A549 (cell line): ENCODE measurements at regions not wholly inside any gene's neighbourhood (a gene's known extent, or its start where the extent isn't known, plus 50 kb on each side); places are given as distances from the start of the nearest gene placed in this dataset.

Experiments
- ATAC-seq, 2 experiments: fragments of 200-7000 bp in 1 of 2; fragments of >200 bp in 1 of 2; cut with Nextera tagmentation in 1 of 2; cut with Tn5 transposase in 1 of 2; 3 replicates each; pipeline versions ENCODE4 v1.8.0 to v1.9.1; 2018 to 2020; ENCODE audit warnings: mild to moderate bottlenecking in 1 of 2, moderate library complexity in 1 of 2
- CTCF ChIA-PET: fragments of 300-600 bp; sonication (Branson Sonifier 250); formaldehyde crosslinking; extraction: SDS; loops from one replicate; lab custom pipeline; 2021; ENCODE audit warnings: antibody characterized with exemption, inconsistent platforms; lab: Yijun Ruan, JAX
- POLR2A ChIA-PET: fragments of 350-600 bp; formaldehyde crosslinking; extraction: SDS; loops from one replicate; lab custom pipeline; 2021; ENCODE audit warnings: antibody characterized with exemption, inconsistent platforms; lab: Yijun Ruan, JAX
- DNase-seq, 2 experiments: peaks; one replicate each; pipeline versions ENCODE4 v3.0.0 to v3.0.0-alpha.2; 2011 to 2016; ENCODE audit warnings: low read depth in 1 of 2, low spot score in 1 of 2
- FAIRE-seq: peaks from 2 replicates; lab custom pipeline; 2011; peaks lifted over from hg19 to GRCh38; lab: Jason Lieb, UNC
- H3K27ac ChIP-seq, 2 experiments: fragments of >200 bp; sonication (Bioruptor Twin); formaldehyde crosslinking; 3 replicates each; pipeline ENCODE4 v1.5.1; 2016 to 2017
- H3K4me1 ChIP-seq: fragments of >200 bp; sonication (Bioruptor Twin); formaldehyde crosslinking; 3 replicates; pipeline ENCODE4 v1.6.1; 2016
- H3K4me2 ChIP-seq: fragments of >200 bp; sonication (Bioruptor Twin); formaldehyde crosslinking; 3 replicates; pipeline ENCODE4 v1.6.1; 2016
- H3K4me3 ChIP-seq: fragments of >200 bp; sonication (Bioruptor Twin); formaldehyde crosslinking; 3 replicates; pipeline ENCODE4 v1.5.1; 2016
- H3K9me3 ChIP-seq: fragments of >200 bp; sonication (Bioruptor Twin); formaldehyde crosslinking; 3 replicates; pipeline ENCODE4 v1.6.1; 2016
- BHLHE40 ChIP-seq: IDR thresholded peaks from 2 replicates; pipeline ENCODE4 v1.6.1; 2012; ENCODE audit warnings: low read depth, low read length, inconsistent platforms
- CBX2 ChIP-seq: fragments of 200-600 bp; sonication (generic); IDR thresholded peaks from 2 replicates; pipeline ENCODE4 v1.6.1; 2016; ENCODE audit warnings: low read depth, mild to moderate bottlenecking, borderline replicate concordance
- CBX8 ChIP-seq: fragments of 200-600 bp; sonication (generic); IDR thresholded peaks from 2 replicates; pipeline ENCODE4 v1.6.1; 2016
- CEBPB ChIP-seq, 2 experiments: fragments of >200 bp in 1 of 2; sonication (Bioruptor Twin) in 1 of 2; formaldehyde crosslinking in 1 of 2; IDR thresholded peaks; 2 replicates each; pipeline ENCODE4 v1.6.1; 2012 to 2016
- EP300 ChIP-seq, 2 experiments: fragments of >200 bp; sonication (Bioruptor Twin); formaldehyde crosslinking; IDR thresholded peaks; 2 replicates in 1 of 2; 3 replicates in 1 of 2; pipeline ENCODE4 v1.6.1; 2016 to 2017
- FOSL2 ChIP-seq, 2 experiments: fragments of 450-650 bp in 1 of 2; fragments of >200 bp in 1 of 2; sonication (Bioruptor Twin) in 1 of 2; formaldehyde crosslinking; IDR thresholded peaks; 2 replicates each; pipeline versions ENCODE4 v1.5.0 to v1.6.1; 2016 to 2020; ENCODE audit warnings: mild to moderate bottlenecking in 1 of 2, moderate library complexity in 1 of 2
- HDAC2 ChIP-seq: fragments of 200-600 bp; sonication (generic); IDR thresholded peaks from 2 replicates; pipeline ENCODE4 v1.6.1; 2016
- HEYL ChIP-seq: fragments of 250-450 bp; sonication (Bioruptor Pico); IDR thresholded peaks from 2 replicates; pipeline ENCODE4 v1.8.0; 2021; ENCODE audit warnings: mild to moderate bottlenecking, moderate library complexity
- HOXA7 ChIP-seq: fragments of 250-450 bp; sonication (Bioruptor Pico); IDR thresholded peaks from 2 replicates; pipeline ENCODE4 v1.5.0; 2020; ENCODE audit warnings: mild to moderate bottlenecking, moderate library complexity
- HOXB13 ChIP-seq: fragments of 250-450 bp; sonication (Bioruptor Pico); IDR thresholded peaks from 2 replicates; pipeline ENCODE4 v1.5.0; 2020; ENCODE audit warnings: low read depth, mild to moderate bottlenecking, moderate library complexity
- HOXB5 ChIP-seq: fragments of 250-450 bp; sonication (Bioruptor Pico); IDR thresholded peaks from 2 replicates; pipeline ENCODE4 v1.5.0; 2020; ENCODE audit warnings: mild to moderate bottlenecking, moderate library complexity
- JUN ChIP-seq, 2 experiments: fragments of >200 bp; sonication (Bioruptor Twin); formaldehyde crosslinking; IDR thresholded peaks; 2 replicates in 1 of 2; 3 replicates in 1 of 2; pipeline ENCODE4 v1.6.1; 2016 to 2017
- JUNB ChIP-seq: fragments of >200 bp; sonication (Bioruptor Twin); formaldehyde crosslinking; IDR thresholded peaks from 2 replicates; pipeline ENCODE4 v1.6.1; 2016
- KDM5A ChIP-seq: fragments of 200-600 bp; sonication (generic); IDR thresholded peaks from 2 replicates; pipeline ENCODE4 v1.6.1; 2016; ENCODE audit warnings: antibody characterized with exemption, mild to moderate bottlenecking
- MAFK ChIP-seq: fragments of 450-650 bp; IDR thresholded peaks from 2 replicates; pipeline ENCODE4 v1.6.1; 2014; ENCODE audit not compliant: partially characterized antibody
- MAZ ChIP-seq: fragments of 150-350 bp; IDR thresholded peaks from 2 replicates; pipeline ENCODE4 v1.6.1; 2014; ENCODE audit warnings: antibody characterized with exemption, low read depth, low read length, borderline replicate concordance
- PBX3 ChIP-seq: IDR thresholded peaks from 2 replicates; pipeline ENCODE4 v1.6.1; 2012
- PHF8 ChIP-seq: fragments of 200-600 bp; sonication (generic); IDR thresholded peaks from 2 replicates; pipeline ENCODE4 v1.6.1; 2016; ENCODE audit warnings: low read depth, mild to moderate bottlenecking, antibody characterized with exemption, moderate library complexity, borderline replicate concordance
- POLR2AphosphoS2 ChIP-seq: conservative IDR thresholded peaks from 2 replicates; pipeline ENCODE4 v1.6.1; 2012; ENCODE audit warnings: low read length, improper control_type of control experiment, inconsistent platforms
- RAD21 ChIP-seq, 2 experiments: fragments of >200 bp in 1 of 2; sonication (Bioruptor Twin) in 1 of 2; formaldehyde crosslinking in 1 of 2; IDR thresholded peaks in 1 of 2; conservative IDR thresholded peaks in 1 of 2; 2 replicates in 1 of 2; 3 replicates in 1 of 2; pipeline ENCODE4 v1.6.1; 2012 to 2018; ENCODE audit warnings: inconsistent platforms in 1 of 2
- RCOR1 ChIP-seq: fragments of 150-350 bp; IDR thresholded peaks from 2 replicates; pipeline ENCODE4 v1.6.1; 2014; ENCODE audit warnings: antibody characterized with exemption, low read length, low read depth
- REST ChIP-seq: fragments of 200-600 bp; sonication (generic); IDR thresholded peaks from 2 replicates; pipeline ENCODE4 v1.6.1; 2016; ENCODE audit warnings: antibody characterized with exemption, mild to moderate bottlenecking, moderate library complexity
- RFX5 ChIP-seq: fragments of 450-650 bp; IDR thresholded peaks from 2 replicates; pipeline ENCODE4 v1.7.1; 2014; ENCODE audit warnings: antibody characterized with exemption, mild to moderate bottlenecking, moderate library complexity
- SREBF2 ChIP-seq: fragments of 450-650 bp; IDR thresholded peaks from 2 replicates; pipeline ENCODE4 v1.6.1; 2014; ENCODE audit warnings: mild to moderate bottlenecking, moderate library complexity
- TFCP2L1 ChIP-seq: fragments of 250-450 bp; sonication (Bioruptor Pico); IDR thresholded peaks from 2 replicates; pipeline ENCODE4 v1.5.0; 2021; ENCODE audit warnings: mild to moderate bottlenecking
- TP53 ChIP-seq: fragments of 250-450 bp; sonication (Bioruptor Pico); IDR thresholded peaks from 2 replicates; pipeline ENCODE4 v1.5.0; 2021; ENCODE audit warnings: mild to moderate bottlenecking, moderate library complexity
- ZC3H11A ChIP-seq: fragments of 450-650 bp; IDR thresholded peaks from 2 replicates; pipeline ENCODE4 v1.6.1; 2014; ENCODE audit warnings: antibody characterized with exemption, mild to moderate bottlenecking
- ZFP36 ChIP-seq: fragments of 450-650 bp; IDR thresholded peaks from 2 replicates; pipeline ENCODE4 v1.6.1; 2014; ENCODE audit warnings: borderline replicate concordance; ENCODE audit not compliant: partially characterized antibody
- WGBS: methylation state at CpG from one replicate; pipeline ENCODE4 v1.1.6; 2017; ENCODE audit errors: missing lambda C conversion rate; 5-methylcytosine and 5-hydroxymethylcytosine counted together
- TF ChIP-seq, protein P1 (sequence below): IDR thresholded peaks from 2 replicates; pipeline ENCODE4 v1.6.1; 2012

DNA sequence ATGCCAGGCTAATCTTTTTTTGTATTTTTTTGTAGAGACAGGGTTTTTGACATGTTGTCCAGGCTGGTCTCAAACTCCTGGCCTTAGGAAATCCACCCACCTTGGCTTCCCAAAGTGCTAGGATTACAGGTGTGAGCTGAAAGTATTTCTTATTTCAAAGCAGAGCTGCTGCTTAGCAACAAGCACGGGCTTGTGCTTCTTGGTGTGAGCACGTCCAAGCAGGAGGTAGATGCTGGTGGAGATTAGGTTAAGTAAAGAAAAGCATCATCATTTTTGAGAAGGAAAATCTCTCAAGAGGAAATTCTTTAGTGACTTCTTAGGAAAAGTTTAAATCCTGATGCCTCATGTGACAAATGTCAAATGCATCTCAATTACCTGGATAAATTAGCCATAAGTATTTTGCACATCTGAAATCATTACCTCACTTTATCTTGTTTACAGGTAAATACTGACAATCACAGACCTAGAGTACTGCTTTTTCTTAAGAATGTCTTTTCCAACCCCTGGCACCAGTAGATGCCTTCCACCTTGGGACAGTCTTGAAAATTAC, 431.8 kb upstream of the FZD8 start (continued):
- TF ChIP-seq CBX2 (no peak), TFCP2L1 (CRISPR knock-in tag) (no peak), HDAC2 (no peak), MAFK (no peak), RFX5 (no peak)
- TF ChIP-seq, all 56 proteins: peak for 0

DNA sequence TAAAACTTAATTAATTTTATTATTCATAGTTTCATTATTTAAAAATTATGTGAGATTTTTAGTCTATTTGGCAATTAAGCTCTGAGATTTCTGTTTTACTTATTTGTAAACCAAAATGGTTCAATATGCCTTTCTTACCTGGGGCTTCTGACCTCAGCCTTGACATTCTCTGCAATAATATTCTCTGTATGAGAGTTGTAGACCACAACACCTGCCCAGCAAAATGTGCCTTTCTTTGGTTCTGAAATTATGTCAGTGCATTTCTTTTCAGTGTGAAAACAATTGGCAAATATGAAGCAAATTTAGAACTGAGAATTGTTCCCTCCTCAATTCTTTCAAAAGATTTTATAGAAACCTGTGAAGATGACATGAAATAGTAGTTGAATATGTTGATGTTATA, 426.4 kb upstream of the FZD8 start:
- POLR2A ChIA-PET, result no interaction called here
- no peak for ATAC-seq
- no peak for DNase-seq
- Histone ChIP-seq H3K4me1 (no peaks in the 10 kb centered on the region), H3K27ac (no peak overlapping the region), H3K4me3 (no peak overlapping the region), H3K4me2 (no peak overlapping the region), H3K9me3 (peaks cover 7% of the 10 kb centered on the region; the same call in 1 of the 3 replicates)
- no peak for TF ChIP-seq SREBF2
- TF ChIP-seq HOXB13 (CRISPR knock-in tag), result no peak
- TF ChIP-seq BHLHE40, result no peak
- no peak for TF ChIP-seq KDM5A
- no peak for TF ChIP-seq REST
- TF ChIP-seq RCOR1, result no peak
- no peak for TF ChIP-seq ZC3H11A
- TF ChIP-seq HOXB5 (CRISPR knock-in tag), result no peak
- TF ChIP-seq JUN (IDR thresholded peaks at IDR 0.05), result no peak
- no peak for TF ChIP-seq CBX8
- no peak for TF ChIP-seq HEYL (CRISPR knock-in tag)
- no peak for TF ChIP-seq PHF8
- no peak for TF ChIP-seq TP53 (CRISPR knock-in tag)
- TF ChIP-seq EP300 (IDR thresholded peaks at IDR 0.05), result no peak
- TF ChIP-seq CEBPB (IDR thresholded peaks at IDR 0.05), result no peak
- TF ChIP-seq, protein P1, sequence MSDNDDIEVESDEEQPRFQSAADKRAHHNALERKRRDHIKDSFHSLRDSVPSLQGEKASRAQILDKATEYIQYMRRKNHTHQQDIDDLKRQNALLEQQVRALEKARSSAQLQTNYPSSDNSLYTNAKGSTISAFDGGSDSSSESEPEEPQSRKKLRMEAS, result no peak
- no peak for TF ChIP-seq JUNB
- no peak for FAIRE-seq
- CTCF ChIA-PET, result no interaction called here

- CTCF ChIA-PET, result no interaction called here
- Histone ChIP-seq H3K27ac (no peak overlapping the region), H3K4me3 (no peak overlapping the region), H3K9me3 (peaks cover 7% of the 10 kb centered on the region; the same call in 1 of the 3 replicates), H3K4me1 (no peaks in the 10 kb centered on the region), H3K4me2 (no peak overlapping the region)
- DNase-seq (no peak), FAIRE-seq (no peak), ATAC-seq (no peak)
- POLR2A ChIA-PET, result no interaction called here
- 30% methylated on average over 2 of the region's 2 CpGs for WGBS
- TF ChIP-seq RCOR1, result no peak
- TF ChIP-seq POLR2AphosphoS2, result no peak
- TF ChIP-seq CBX2, result no peak
- no peak for TF ChIP-seq CEBPB (IDR thresholded peaks at IDR 0.05)
- no peak for TF ChIP-seq FOSL2 (IDR thresholded peaks at IDR 0.05)
- TF ChIP-seq FOSL2 (CRISPR knock-in tag; IDR thresholded peaks at IDR 0.05), result no peak
- no peak for TF ChIP-seq RAD21 (conservative IDR thresholded peaks at IDR 0.05 in 1 of 2, IDR thresholded peaks at IDR 0.05 in 1 of 2)
- TF ChIP-seq BHLHE40, result no peak
- TF ChIP-seq HOXA7 (CRISPR knock-in tag), result no peak
- TF ChIP-seq MAZ, result no peak
- TF ChIP-seq ZFP36, result no peak
- no peak for TF ChIP-seq PHF8
- TF ChIP-seq HOXB5 (CRISPR knock-in tag), result no peak
- TF ChIP-seq PBX3, result no peak
Measured at GRCh38 chr10:36067748-36068147, 425.7 kb upstream of the FZD8 start.
